ENCODE measurements at regions not wholly inside any gene's neighbourhood (a gene's known extent, or its start where the extent isn't known, plus 50 kb on each side); places are given as distances from the start of the nearest gene placed in this dataset.
"Not testable (repeated sequence)": the region's sequence is repeated elsewhere in the genome, so short reads cannot be mapped to it uniquely, and the experiment has no call there.

DNA sequence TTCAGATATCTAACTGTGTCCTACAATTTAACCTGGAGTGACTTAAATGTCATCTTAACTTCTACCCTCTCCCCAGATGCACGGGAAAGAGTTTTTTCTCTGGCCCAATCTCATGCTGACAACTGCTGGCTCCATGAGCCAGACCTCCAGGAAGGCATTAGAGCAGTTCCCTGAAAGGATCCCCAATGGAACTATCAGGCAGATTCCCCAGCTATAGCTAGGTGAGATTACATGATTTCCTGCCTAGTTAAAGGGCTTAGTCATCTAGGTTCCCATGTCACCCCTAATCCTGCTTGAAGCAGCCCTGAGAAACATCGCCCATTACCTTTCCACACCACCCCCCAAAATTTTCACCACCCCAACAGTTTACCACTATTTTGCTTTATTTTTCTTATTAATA is 373.5 kb upstream of the TRPC7 start:
- DNase-seq, result no peak

DNA sequence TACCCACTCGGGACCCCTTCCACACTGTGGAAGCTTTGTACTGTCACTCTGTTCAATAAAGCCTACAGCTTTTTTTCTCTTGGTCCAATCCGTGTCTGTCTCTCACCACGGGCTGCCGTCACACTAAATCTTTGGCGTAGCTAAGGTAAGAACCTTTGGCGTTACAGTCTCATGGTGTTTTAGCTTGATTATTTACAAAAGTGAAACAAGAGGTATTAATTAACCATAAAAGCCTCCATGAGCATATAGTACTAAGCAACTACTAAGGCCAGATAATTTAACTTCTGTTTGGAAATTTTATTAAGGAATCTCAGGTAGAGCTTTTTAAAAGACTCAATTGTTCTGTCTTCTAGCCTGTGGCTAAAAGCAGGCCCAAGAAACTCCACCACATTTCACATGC is 370.7 kb upstream of the TRPC7 start:
- no peak for DNase-seq

DNA sequence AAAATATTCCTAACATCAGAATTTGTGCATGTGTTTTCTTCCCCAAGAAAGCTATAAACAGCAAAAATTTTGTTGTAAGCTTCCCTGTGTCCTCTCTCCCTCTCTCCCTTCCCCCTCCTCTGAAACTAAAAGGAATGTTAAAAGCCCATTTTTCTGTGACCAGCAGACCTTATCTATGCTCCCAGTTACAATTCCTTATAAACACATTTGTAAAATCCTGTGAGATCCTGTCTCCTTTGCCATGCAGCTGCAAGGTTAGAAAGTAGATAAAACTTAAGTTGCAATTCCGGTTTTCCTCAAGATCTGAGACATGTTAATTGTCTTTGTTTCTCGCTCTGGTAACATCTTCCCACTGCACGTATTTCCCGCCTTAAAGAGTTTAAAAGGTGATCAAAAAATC is 370.3 kb upstream of the TRPC7 start:
- DNase-seq, result not testable (repeated sequence)

DNA sequence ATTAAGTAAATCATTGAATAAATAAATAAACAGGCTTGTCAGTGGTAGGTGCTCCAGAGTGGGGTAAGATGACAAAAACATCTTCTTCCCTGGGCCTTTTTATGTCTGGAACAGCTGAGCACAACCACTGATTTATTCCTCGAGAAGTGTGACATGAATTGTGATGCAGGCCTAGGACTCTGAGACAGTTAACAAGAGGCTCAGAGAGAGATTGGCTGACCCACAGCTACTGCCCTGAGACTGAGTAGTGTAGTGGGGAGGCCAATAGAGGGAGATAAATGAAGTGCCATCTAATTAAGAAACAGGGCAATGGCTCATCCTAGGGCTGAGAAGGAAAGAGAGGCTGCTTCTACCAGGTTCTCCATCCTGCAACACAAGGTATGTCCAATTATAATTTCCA is 369.3 kb upstream of the TRPC7 start:
- DNase-seq, result no peak

DNA sequence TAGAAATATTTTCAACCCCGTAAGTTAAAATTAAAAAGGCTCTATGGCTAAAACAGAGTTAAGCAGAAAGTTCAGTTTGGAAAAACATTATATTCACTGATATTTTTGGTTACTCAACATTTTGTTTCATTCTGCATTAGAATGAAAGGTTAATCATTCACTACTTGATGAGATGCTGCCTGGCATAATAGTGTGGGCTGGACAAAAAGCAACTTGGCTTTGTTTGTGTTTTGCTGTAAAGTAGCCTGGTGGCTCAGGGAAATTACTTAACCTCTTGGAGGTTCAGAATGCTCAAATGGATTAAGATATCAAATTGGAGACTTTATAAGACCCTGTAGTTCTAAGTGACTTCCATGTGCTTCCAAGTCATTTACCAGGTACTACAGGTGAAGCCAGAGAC is 367.4 kb upstream of the TRPC7 start:
- no peak for DNase-seq

DNA sequence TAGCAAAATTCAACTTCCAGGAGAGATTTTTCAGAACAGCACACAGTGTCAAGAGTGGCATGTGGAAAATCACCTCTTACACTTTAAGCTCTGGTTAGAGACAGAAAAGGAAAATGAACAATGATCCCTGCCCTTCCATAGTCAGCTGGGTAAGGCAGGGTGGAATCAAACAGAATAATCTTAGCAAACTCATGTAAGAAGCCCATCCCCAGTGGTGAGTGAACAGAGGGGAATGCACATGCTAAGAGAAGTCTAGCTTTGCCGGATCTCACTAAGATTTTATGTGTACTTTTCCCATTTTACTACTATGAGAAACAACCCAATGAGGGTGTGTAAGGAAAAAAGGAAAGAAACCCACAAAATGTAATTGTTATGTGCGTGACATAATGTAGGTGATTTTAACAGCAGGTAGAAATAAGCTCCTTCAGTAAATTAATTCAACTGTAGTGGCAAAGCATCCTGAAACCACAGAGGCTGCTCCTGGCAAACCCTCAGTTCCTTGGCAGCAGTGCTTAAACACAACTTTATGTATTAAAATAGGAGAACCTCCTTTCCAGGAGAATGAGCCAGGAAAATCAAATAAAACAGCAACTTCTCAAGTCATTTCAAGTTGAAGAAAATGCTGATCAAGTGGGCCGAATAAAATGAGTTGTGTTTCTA is 366.0 kb upstream of the TRPC7 start:
- no peak for DNase-seq

DNA sequence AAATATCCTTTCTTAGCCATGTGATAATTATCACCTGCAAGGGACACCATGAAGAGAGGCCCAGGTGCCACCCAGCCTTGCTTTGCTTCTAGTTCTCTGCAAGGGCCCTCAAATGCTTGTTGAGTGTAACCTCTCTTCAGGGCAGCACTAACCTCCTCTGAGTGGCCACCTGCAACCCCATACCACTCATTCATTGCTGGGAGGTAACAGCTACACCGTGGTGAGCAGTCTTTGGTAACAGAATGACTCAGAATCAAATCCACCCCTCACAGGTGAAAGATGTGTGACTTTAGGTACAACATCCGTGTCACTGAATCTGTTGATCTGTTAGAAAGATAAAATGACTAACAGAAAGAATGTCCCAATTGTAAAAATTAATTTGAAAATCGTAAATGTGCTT is 365.1 kb upstream of the TRPC7 start:
- no peak for DNase-seq

DNA sequence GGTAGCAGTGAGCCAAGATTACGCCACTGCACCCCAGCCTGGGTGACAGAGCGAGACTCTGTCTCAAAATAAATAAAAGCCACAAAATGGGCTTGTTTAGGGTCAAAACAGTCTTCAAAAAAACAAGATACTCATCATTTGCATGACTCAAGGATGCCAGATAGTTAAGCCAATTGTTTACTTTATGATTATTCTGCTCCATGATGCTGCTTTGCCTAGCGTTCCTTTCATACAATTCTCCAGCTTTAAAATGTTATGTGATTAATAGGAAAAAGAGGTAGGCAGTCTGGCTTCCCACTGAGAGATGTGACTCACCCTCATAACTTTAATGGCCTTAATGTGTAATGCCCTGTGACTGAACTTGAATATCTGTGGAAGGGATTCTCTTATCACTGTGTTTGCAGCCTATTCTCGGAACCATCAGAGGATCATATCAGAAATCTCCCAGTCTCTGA is 364.6 kb upstream of the TRPC7 start:
- no peak for DNase-seq

DNA sequence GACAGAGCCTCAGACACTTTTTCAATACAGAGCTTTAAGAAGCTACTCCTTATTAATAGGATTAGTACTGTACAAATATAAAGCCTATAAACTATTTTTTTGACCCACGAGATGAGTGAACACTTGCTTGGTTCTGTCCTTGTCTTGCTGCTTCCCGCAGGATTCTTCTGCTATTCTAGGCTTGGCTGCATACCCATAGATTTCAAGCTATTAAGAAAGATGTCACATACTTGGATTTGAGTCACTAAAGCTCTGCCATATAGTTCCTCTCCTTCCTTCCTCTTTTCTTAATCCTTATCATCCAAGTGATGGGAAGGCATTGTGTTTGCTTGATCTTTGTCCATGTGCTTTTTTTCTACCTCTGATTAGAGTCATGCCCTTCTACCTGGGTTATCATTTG is 361.2 kb upstream of the TRPC7 start:
- DNase-seq, result no peak

DNA sequence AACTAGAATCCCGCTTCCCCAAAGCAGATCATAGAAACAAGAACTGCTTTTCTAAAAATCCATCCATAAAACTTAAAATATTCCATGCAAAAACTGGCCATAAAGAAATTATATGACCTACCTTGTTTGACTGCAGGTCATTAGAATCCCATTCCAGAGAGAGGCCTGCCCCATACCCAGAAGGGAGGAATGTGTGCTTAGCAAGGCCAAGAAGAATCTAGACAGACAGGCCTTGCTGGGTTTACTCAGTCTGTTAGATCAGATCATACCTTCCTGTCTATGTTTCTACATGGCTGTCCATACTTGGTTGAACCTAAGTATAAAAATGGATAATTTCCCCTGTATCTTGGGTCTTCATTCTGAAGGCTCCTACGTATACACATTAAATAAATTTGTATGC is 358.8 kb upstream of the TRPC7 start:
- DNase-seq, result no peak

DNA sequence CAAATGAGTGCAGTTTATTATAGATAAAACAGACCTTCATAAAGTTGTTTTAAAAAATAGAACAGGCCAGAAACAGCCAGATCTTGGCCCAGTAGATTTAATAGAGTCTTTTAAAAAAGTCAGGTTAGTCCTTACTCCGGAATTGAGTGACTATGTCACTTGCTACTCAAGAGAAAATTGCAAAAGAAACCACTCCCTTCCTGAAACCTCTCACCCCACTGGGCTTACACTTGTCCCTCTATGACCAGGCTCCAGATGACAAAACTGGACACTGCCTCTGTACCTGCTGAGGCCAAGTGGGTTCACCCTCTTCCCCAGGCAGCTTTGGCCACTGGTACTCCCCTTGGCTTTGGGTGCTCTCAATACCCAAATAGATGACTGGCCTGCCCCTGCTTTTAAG is 357.2 kb upstream of the TRPC7 start:
- DNase-seq, result no peak

DNA sequence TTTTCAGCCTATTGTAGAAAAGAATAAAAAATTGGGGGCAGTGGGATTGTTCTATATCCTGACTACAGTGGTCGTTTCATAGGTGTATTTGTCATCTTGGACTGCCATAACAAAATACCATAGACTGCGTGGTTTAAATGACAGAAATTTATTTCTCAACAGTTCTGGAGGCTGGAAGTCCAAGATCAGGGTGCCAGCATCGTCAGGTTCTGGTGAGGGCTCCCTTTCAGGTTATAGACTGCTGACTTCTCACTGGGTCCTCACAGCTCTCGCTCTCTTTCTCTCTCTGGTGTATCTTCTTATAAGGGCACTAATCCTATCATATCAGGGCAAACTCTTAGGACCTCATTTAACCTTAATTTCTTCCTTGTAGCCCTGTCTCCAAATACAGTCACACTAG is 356.7 kb upstream of the TRPC7 start:
- no peak for DNase-seq

DNA sequence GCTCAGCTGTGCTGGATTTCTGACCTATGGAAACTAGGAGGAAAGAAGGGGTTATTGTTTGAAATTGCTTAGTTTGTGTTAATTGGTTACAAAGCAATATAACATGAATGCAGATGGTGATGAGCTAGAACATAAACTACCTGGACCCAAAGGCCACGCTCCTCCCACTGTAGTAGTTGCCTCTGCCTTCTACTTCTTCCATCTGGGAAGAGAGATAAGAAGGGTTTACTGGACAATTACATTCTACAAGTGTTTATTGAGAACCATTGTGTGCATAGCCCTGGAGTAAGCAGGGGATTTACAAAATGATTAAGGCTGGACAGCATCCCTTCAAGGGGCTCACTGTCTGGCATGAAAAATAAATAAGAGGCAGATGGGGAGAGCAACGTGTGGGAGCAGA is 355.3 kb upstream of the TRPC7 start:
- DNase-seq, result no peak

DNA sequence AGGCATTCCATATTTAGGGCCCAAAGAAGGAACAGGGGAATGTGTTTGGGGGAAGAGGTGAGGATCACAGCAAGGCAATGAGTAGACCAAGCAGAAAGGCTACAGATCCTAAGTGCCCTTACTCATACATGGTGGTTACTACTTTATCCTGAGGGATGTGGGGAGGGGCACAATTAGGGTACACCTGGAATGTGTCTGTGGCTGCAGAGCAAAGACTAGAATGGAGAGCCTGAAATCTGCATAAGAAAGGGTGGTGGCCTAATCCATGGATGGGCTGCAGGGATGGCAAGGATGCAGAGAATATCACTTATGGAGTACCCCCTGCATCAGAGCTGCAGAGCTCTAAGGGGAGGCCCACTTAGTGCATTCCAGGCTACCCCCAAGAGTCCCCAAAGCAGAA is 352.6 kb upstream of the TRPC7 start:
- DNase-seq, result no peak

DNA sequence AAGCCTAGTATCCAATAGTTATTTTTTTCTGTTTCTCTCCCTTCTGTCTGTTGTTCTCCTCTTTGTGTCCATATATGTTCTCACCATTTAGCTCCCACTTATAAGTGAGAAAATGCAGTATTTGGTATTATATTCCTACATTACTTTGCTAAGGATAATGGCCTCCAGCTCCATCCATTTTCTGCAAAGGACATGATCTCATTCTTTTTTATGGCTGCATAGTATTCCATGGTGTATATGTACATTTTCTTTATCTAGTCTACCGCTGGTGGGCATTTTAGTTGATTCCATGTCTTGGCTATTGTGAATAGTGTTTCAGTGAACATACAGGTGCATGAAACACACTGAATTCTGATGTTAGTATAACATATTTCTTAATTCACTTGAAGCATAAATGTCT is 348.9 kb upstream of the TRPC7 start:
- DNase-seq, result no peak

DNA sequence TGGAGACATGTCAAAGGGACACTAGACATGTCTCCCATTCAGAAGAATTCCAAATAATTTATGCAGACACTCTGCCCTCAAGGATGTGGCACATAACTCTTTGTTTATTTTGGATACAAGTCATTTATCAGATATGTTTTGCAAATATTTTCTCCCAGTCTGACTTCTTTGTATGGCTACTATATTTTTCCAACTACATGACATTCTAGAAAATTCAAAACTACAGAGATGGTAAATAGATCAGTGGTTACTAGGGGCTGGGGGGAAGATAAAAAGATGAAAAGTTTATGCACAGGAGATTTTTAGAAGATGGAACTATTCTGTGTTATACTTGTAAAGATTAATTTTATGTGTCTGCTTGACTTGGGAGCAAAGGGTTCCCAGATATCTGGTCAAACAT is 347.3 kb upstream of the TRPC7 start:
- DNase-seq, result no peak

DNA sequence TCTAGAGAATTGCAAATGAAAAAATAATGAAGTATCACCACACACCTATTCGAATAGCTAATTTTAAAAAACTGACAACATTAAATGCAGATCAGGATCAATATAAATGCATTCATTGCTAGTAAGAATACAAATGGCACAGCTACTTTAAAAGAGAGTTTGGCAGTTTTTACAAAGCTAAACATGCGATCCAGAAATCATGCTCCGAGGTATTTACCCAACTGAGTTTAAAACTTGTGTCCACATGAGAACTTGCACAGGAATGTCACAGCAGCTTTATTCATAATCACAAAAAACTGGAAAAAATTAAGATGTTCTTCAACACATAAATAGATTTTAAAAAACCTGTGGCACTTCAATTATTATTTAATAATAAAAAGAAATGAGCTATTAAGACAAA is 345.5 kb upstream of the TRPC7 start:
- DNase-seq, result no peak

DNA sequence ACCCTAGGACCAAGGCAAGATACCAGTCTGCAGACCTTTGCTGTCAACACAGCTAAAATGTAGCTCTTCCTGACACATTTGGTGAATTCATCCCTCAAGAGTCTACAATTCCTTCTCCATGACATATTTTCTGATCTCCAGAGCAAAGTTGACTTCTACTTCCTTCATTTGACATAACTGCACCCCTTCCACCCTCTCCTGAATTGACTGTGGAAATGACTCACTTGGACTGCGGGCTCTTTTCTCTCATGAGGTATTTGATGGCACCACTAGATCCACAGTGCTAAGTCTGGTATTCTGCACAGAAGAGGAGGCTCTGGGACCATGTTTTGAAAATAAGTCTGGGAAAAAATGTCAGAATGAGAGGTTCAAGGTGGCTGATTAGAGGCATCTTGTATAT is 338.4 kb upstream of the TRPC7 start:
- DNase-seq, result no peak

DNA sequence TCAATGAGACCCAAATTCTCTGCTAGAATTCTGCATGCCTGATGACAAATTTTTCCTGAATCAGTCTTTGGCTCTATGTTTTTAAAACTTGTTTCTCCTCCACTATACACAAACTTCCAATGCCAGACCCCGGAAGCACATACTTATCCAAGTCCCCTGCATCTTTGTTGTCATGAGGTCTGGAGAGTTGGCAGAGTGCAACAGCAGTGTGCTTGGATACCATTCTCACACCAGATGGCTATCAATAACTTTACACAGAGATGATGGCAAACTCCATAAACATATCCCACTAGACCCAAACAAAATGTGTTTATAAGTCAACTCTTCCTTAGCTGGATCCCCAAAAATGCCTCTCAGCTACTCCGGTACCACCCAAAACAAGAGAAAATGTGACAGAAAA is 337.7 kb upstream of the TRPC7 start:
- no peak for DNase-seq

DNA sequence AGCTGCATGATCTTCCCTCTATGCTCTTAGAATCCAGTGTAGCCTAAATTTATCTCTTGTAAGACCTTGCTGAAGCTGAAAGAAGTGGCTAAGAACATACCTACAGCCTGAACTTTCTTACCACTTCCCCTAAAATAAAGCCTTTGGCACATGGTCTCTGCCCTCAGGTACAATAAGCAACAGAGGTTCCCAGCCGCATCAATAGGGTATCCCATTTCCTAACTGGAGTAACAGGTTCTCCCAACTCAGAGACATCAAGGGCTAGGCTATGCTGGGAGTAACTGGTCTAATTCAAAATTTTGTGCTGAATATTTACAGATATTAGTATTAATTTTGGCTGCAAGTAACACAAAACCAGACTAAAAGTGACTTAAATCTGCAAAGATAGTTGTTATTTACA is 335.8 kb upstream of the TRPC7 start:
- no peak for DNase-seq

DNA sequence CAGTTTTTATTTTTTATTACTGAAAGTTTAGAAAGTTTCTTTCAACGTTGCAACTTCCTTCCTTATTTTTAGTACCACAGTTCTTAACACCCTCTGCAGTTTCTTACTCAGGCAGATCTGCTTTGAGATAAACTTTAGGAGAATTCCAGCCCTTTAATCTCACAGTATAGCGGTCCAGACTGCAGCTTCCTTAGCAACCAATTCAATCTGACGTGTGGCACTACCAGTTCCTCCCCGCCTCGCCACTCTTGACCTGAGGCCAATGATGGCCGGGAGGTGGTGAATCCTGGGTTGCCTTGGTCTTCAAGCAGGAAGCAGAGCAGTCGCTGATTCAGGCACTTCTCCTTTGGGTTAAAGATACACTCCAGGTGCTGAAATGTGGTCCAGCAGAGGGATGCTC is 334.3 kb upstream of the TRPC7 start:
- DNase-seq, result no peak

DNA sequence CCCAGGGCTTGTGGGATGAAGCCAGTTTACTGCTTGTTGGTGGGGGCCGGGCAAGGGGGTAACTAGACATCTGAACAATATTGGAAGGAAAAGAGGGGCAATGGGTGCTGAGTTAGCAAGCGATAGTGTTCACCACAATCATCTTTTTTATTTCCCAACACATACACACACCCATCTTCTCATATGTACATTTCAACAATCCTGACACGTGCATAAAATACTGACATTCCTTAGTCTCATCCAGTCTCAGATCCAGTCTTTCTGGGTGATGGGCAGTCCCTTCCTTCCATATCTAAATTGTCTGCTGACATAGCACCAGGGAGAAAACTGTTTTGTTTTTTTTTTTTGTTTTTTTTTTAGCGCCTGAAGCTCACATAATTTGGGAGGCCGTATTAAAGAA is 333.6 kb upstream of the TRPC7 start:
- DNase-seq, result no peak

DNA sequence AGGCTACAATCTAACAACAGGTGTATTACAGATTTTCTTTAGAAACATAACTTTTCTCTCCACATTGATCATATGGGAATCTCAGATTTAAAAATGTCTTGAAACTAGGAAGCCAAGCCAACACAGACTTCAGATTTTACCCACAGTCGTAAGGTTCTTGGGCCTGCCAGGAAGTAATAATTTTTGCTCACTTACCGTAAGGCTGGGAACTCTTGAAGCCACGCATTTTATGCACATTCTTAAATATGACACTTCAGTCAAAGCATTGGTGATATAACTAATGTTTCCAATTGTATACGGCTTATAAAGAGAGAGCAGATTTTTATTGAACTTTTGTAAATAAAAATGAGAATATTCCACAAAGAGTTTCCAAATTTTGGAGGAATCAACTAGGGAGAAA is 328.9 kb upstream of the TRPC7 start:
- DNase-seq, result no peak

DNA sequence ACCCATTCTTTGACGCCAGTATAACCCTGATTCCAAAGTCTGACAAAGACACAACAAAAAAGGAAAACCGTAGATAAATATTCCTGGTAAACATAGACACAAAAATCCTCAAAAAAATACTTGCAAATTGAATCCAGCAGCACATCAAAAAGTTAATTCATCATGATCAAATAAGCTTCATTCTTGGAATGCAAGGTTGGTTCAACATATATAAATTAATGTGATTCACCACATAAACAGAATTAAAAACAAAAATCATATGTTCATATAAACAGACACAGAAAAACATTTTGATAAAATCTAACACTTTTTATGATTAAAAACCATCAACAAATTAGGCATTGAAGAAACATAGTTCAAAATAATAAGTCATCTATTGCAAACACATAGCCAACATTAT is 324.2 kb upstream of the TRPC7 start:
- DNase-seq, result no peak

DNA sequence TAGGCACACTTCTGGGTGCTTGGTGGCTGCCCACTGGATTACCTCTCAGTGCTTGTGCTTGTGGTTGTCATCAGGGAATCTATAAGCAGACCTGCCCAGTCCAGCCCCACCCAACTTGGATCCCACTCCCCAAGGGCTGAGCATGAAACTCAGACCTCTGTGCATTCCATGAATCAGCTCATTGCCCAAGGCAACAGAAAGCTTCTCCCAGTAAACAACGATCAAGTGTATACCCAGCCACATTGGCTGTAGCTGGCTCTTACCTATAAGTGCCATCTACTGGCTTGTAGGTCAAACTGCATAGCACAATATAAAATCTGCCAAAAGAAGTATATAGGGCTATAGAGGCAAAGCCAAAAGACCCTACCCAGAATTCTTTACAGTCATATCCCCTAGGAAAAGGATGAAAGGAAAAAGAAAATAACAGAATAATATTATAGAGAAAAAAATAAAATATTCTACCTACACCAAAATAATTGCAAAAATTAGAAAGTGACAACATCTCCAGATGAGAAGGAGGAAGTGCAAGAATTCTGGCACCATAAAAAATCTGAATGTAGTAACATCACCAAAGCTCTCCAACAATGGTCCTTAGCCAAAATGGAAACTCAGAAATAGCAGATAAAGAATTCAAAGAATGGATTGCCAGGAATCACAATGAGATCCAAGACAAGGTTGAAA is 321.0 kb upstream of the TRPC7 start:
- DNase-seq, result no peak

Measured in hippocampal formation (tissue), 2 donors.